IPS-20b (cell line): ENCODE measurements at regions not wholly inside any gene's neighbourhood (a gene's known extent, or its start where the extent isn't known, plus 50 kb on each side); places are given as distances from the start of the nearest gene placed in this dataset.

ENCODE experiments used
- H3K27ac ChIP-seq: one replicate; pipeline ENCODE4 v1.5.1; 2013; ENCODE audit warnings: low read length
- H3K27me3 ChIP-seq: 2 replicates; pipeline ENCODE4 v1.6.1; 2013; ENCODE audit warnings: mild to moderate bottlenecking, low read length, inconsistent platforms; ENCODE audit not compliant: insufficient read depth
- H3K36me3 ChIP-seq: 2 replicates; pipeline ENCODE4 v1.6.1; 2013; ENCODE audit warnings: low read depth, mild to moderate bottlenecking, inconsistent platforms, low read length, moderate library complexity; ENCODE audit not compliant: insufficient read depth
- H3K4me1 ChIP-seq: 2 replicates; pipeline ENCODE4 v1.6.1; 2013; ENCODE audit warnings: mild to moderate bottlenecking, control low read depth, inconsistent platforms, low read length, moderate library complexity; ENCODE audit not compliant: insufficient read depth
- H3K4me3 ChIP-seq: 2 replicates; pipeline ENCODE4 v1.5.1; 2013; ENCODE audit warnings: mild to moderate bottlenecking, low read length, inconsistent platforms
- H3K9ac ChIP-seq: 2 replicates; pipeline ENCODE4 v1.6.1; 2013; ENCODE audit warnings: low read depth, mild to moderate bottlenecking, inconsistent platforms, low read length, moderate library complexity
- H3K9me3 ChIP-seq: 2 replicates; pipeline ENCODE4 v1.6.1; 2013; ENCODE audit warnings: mild to moderate bottlenecking, low read depth, low read length, inconsistent platforms; ENCODE audit not compliant: insufficient read depth

DNA sequence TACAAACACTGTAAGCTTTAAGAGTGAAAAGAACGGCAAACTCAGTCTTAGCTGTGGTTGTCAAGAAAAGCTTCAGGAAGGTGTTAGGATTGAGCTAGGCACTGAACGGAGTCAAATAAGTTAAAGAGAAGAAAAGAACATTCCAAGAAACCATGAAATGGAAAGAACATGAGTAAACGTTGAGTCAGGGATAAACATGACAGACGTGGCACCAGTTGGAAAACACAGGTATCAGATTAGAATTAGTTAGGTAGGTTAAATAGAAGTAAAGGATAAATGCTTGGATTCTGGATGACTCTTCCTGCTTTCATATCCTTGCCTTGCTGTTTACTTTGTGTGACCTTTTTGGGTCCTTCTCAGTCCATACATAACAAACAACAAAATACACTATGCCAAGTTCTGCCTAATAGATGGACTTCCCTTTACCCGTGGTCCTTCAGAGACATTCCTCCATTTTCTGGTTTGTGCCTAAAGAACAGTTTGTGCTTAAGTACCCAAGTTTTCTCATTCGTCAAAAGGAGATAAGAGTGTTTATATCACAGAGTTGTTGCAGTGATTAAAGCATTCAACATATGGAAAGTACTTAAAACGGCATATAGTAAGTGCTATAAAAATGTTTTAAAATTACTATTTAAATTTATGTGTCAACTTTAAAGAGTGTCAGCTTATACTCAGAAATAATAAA is 446.9 kb downstream of the TMA16 start:
- Histone ChIP-seq H3K4me3 (no peak overlapping the region), H3K27me3 (no peaks in the 10 kb centered on the region), H3K27ac (no peak overlapping the region), H3K4me1 (peaks cover 7% of the 10 kb centered on the region; the same call in 1 of the 2 replicates), H3K36me3 (no peaks in the 10 kb centered on the region), H3K9ac (no peak overlapping the region), H3K9me3 (no peaks in the 10 kb centered on the region)

- H3K9ac ChIP-seq, result no peak overlapping the region
- H3K27ac ChIP-seq, result no peak overlapping the region
- no peaks in the 10 kb centered on the region for H3K36me3 ChIP-seq
- H3K27me3 ChIP-seq, result no peaks in the 10 kb centered on the region
- no peaks in the 10 kb centered on the region for H3K4me1 ChIP-seq
- no peaks in the 10 kb centered on the region for H3K9me3 ChIP-seq
- H3K4me3 ChIP-seq, result no peak overlapping the region
Observed at GRCh38 chr4:163948920-163949455, 454.5 kb downstream of the TMA16 start.

DNA sequence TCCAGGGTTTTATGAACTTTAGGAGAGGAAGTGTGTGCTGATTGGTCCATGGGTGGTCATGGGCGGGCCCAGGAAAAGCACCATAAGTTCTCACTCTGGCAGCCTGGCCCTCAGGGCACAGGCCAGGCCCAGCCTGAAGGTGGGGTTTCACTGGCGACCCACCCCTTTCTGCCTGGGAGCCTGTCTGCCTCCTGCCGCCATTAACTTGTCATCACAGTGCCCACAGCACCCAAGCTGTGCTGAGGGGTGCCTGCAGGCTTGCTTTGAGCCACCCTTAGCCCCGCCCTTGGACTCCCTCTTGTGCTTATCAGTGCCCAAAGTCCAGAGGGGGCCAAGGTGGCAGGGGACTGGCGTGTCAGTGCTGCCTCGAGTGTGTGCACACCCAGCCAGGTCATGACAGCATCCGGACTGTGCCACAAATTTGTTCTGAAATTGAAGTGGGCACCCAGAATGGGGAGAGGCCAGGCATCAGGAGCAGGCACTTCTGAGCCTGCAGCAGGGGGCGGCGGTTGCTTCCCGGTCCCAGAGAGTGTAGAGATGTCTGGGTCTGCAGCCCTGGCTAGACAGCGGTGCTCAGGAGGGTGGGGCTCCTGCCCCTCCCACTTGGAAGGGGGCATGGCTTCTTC is 455.6 kb downstream of the TMA16 start:
- no peaks in the 10 kb centered on the region for H3K4me1 ChIP-seq
- no peaks in the 10 kb centered on the region for H3K27me3 ChIP-seq
- no peaks in the 10 kb centered on the region for H3K9me3 ChIP-seq
- no peak overlapping the region for H3K9ac ChIP-seq
- no peak overlapping the region for H3K4me3 ChIP-seq
- H3K36me3 ChIP-seq, result no peaks in the 10 kb centered on the region
- H3K27ac ChIP-seq, result no peak overlapping the region

GRCh38 chr4:163955288-163955687 is 460.8 kb downstream of the TMA16 start:
- H3K36me3 ChIP-seq, result no peaks in the 10 kb centered on the region
- no peaks in the 10 kb centered on the region for H3K9me3 ChIP-seq
- H3K9ac ChIP-seq, result no peak overlapping the region
- no peak overlapping the region for H3K4me3 ChIP-seq
- H3K27me3 ChIP-seq, result no peaks in the 10 kb centered on the region
- no peaks in the 10 kb centered on the region for H3K4me1 ChIP-seq
- no peak overlapping the region for H3K27ac ChIP-seq

GRCh38 chr4:163958751-163959150 is 464.3 kb downstream of the TMA16 start:
- no peaks in the 10 kb centered on the region for H3K36me3 ChIP-seq
- no peaks in the 10 kb centered on the region for H3K27me3 ChIP-seq
- H3K27ac ChIP-seq, result no peak overlapping the region
- H3K9ac ChIP-seq, result no peak overlapping the region
- no peak overlapping the region for H3K4me3 ChIP-seq
- no peaks in the 10 kb centered on the region for H3K4me1 ChIP-seq
- H3K9me3 ChIP-seq, result no peaks in the 10 kb centered on the region

DNA sequence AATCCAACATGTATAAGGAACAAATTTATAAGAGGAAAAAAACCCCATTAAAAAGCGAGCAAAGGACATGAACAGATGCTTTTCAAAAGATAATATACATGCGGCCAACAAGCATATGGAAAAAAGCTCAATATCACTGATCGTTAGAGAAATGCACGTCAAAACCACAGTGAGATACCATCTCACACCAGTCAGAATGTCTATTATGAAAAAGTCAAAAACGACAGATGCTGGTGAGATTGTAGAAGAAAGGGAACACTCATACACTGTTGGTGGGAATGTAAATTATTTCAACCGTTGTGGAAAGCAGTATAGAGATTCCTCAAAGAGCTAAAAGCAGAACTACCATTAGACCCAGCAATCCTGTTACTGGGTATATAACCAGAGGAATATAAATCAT is 465.4 kb downstream of the TMA16 start:
- H3K36me3 ChIP-seq, result no peaks in the 10 kb centered on the region
- no peaks in the 10 kb centered on the region for H3K9me3 ChIP-seq
- no peaks in the 10 kb centered on the region for H3K27me3 ChIP-seq
- no peak overlapping the region for H3K4me3 ChIP-seq
- no peak overlapping the region for H3K9ac ChIP-seq
- H3K27ac ChIP-seq, result no peak overlapping the region
- H3K4me1 ChIP-seq, result no peaks in the 10 kb centered on the region

DNA sequence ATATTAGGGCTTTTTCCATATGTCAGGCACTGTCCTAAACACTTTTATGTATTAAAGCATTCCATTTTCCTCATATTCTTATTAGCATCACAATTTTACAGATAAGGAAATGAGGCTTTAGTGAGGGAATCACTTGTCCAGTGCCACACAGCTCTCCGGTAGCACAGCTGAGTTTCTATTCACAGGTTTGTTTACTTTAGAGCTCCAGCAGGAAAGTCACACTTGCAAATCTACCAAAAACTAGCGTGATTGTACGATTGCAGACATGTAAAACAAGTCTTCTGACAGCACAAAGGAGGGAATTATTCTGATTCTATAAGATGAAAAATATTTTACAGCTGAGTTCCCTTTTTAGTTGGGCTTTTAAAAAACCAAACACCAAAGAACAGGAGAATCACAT is 472.1 kb downstream of the TMA16 start:
- Histone ChIP-seq H3K9me3 (no peaks in the 10 kb centered on the region), H3K4me1 (no peaks in the 10 kb centered on the region), H3K9ac (no peak overlapping the region)

GRCh38 chr4:163967263-163967662 is 472.8 kb downstream of the TMA16 start:
- Histone ChIP-seq H3K4me1 (no peaks in the 10 kb centered on the region), H3K9me3 (no peaks in the 10 kb centered on the region), H3K9ac (no peak overlapping the region), H3K27ac (no peak overlapping the region), H3K4me3 (no peak overlapping the region), H3K27me3 (no peaks in the 10 kb centered on the region), H3K36me3 (no peaks in the 10 kb centered on the region)

More for the DNA sequence above, 472.1 kb downstream of the TMA16 start:
- Histone ChIP-seq H3K27ac (no peak overlapping the region), H3K36me3 (no peaks in the 10 kb centered on the region), H3K4me3 (no peak overlapping the region), H3K27me3 (no peaks in the 10 kb centered on the region)

DNA sequence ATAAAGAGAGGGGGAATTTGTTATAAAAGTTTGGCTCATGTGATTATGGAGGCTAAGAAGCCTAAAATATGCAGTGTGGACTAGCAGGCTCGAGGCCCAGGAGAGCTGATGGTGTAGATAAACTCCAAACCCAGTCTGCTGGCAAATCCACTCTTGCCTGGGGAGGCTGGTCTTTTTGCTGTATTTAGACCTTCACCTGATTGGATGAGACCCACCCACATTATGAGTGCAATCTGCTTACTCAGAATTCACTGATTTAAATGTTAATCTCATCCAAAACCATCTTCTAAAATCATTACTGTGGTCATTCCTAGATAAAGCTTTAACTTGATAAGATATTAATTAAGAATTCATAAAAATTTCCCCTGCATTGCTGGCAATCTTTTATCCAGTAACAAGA is 473.2 kb downstream of the TMA16 start:
- no peaks in the 10 kb centered on the region for H3K27me3 ChIP-seq
- H3K27ac ChIP-seq, result no peak overlapping the region
- H3K4me3 ChIP-seq, result no peak overlapping the region
- H3K9ac ChIP-seq, result no peak overlapping the region
- no peaks in the 10 kb centered on the region for H3K4me1 ChIP-seq
- no peaks in the 10 kb centered on the region for H3K9me3 ChIP-seq
- no peaks in the 10 kb centered on the region for H3K36me3 ChIP-seq

DNA sequence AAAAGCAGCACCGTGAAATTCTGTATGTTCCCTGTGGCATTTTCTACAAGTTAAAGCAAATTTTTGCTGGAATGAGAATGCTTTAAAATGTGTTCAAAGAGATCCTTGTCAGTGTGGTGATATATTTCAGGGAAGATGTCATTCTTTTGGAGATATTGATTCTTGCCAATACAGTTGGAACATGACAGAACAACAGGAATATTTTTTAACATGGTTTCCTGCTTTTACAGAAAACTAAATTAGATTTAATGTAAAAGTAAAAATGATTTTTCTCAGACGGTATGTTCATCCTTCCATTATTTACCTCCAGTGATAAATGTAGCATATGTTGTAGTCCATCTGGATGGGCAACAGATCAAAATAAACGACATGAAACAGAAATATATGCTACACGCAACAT is 474.8 kb downstream of the TMA16 start:
- no peaks in the 10 kb centered on the region for H3K4me1 ChIP-seq
- no peak overlapping the region for H3K4me3 ChIP-seq
- no peaks in the 10 kb centered on the region for H3K36me3 ChIP-seq
- H3K9me3 ChIP-seq, result no peaks in the 10 kb centered on the region
- H3K9ac ChIP-seq, result no peak overlapping the region
- H3K27ac ChIP-seq, result no peak overlapping the region
- no peaks in the 10 kb centered on the region for H3K27me3 ChIP-seq

GRCh38 chr4:163976588-163976987 is 482.1 kb downstream of the TMA16 start:
- H3K9me3 ChIP-seq, result no peaks in the 10 kb centered on the region
- no peak overlapping the region for H3K9ac ChIP-seq
- H3K27ac ChIP-seq, result no peak overlapping the region
- no peak overlapping the region for H3K4me3 ChIP-seq
- H3K36me3 ChIP-seq, result no peaks in the 10 kb centered on the region
- no peaks in the 10 kb centered on the region for H3K4me1 ChIP-seq
- H3K27me3 ChIP-seq, result no peaks in the 10 kb centered on the region

DNA sequence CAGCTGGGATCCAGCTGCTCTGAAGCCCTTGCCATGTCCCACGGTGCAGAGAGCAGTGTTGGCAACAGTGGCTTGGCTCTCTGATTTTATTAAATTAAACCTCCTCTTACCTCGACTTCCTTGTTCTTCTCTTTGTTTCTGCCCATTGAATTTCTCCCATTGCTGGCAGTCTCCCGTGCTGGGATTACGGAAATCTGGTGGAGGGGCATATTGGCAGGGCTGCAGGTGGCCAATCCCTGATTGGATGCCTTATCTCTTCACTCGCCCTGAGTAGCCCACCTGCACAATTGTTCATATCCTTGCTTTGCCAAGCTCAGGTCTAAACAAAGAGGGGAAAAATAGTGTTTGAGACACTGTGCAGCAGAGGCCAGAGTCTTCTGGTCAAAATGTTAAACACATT is 493.9 kb downstream of the TMA16 start:
- no peak overlapping the region for H3K27ac ChIP-seq
- H3K36me3 ChIP-seq, result no peaks in the 10 kb centered on the region
- no peak overlapping the region for H3K4me3 ChIP-seq
- H3K27me3 ChIP-seq, result no peaks in the 10 kb centered on the region
- peaks cover 16% of the 10 kb centered on the region; the same call in 1 of the 2 replicates for H3K4me1 ChIP-seq
- H3K9ac ChIP-seq, result no peak overlapping the region
- H3K9me3 ChIP-seq, result no peaks in the 10 kb centered on the region
